Uterus (tissue), 3 donors: ENCODE measurements at regions not wholly inside any gene's neighbourhood (a gene's known extent, or its start where the extent isn't known, plus 50 kb on each side); places are given as distances from the start of the nearest gene placed in this dataset.

ENCODE experiments used
- DNase-seq, 2 donors: peaks; one replicate each; pipeline ENCODE4 v3.0.0-alpha.2; 2019 to 2020
- H3K27ac ChIP-seq, 2 donors: fragments of 200-600 bp; sonication (generic); 1 replicate in 1 of 2; 2 replicates in 1 of 2; pipeline ENCODE4 v1.5.1; 2016 to 2018
- H3K27me3 ChIP-seq, 2 donors: fragments of 200-600 bp; sonication (generic); one replicate each; pipeline ENCODE4 v1.5.1; 2018 to 2019; ENCODE audit warnings: control low read depth in 1 of 2
- H3K36me3 ChIP-seq, 2 donors: fragments of 200-600 bp; sonication (generic); one replicate each; pipeline ENCODE4 v1.5.1; 2019; ENCODE audit warnings: control low read depth in 1 of 2
- H3K4me1 ChIP-seq, 2 donors: fragments of 200-600 bp; sonication (generic); one replicate each; pipeline ENCODE4 v1.5.1; 2018 to 2019; ENCODE audit warnings: control low read depth in 1 of 2
- H3K4me3 ChIP-seq, 2 donors: fragments of 200-600 bp; sonication (generic); 1 replicate in 1 of 2; 2 replicates in 1 of 2; pipeline ENCODE4 v1.5.1; 2018 to 2019; ENCODE audit warnings: mild to moderate bottlenecking in 1 of 2
- H3K9me3 ChIP-seq, 2 donors: fragments of 200-600 bp; sonication (generic); one replicate each; pipeline ENCODE4 v1.5.1; 2019; ENCODE audit warnings: control low read depth in 1 of 2
- POLR2A ChIP-seq, 2 donors: fragments of 450-650 bp; IDR thresholded peaks; one replicate each; pipeline ENCODE4 v1.6.1; 2016; ENCODE audit warnings: antibody characterized with exemption in 2 of 2, mild to moderate bottlenecking in 1 of 2, moderate library complexity in 1 of 2
- intact Hi-C: fragments of 100-400 bp; cut with DNase I; formaldehyde crosslinking; loops from one replicate; pipeline ENCODE4 v1.15.1; 2023; ENCODE audit warnings: low total_unique reads
- TF ChIP-seq, protein P1 (sequence below), 4 experiments: fragments of 200-600 bp in 2 of 4; fragments of 450-650 bp in 2 of 4; sonication (generic) in 2 of 4; IDR thresholded peaks; one replicate each; pipeline ENCODE4 v1.5.1; 2016 to 2019; ENCODE audit warnings: antibody characterized with exemption in 4 of 4, mild to moderate bottlenecking in 2 of 4, moderate library complexity in 1 of 4
- donor health status: DM: yes; HTN: yes; CAD: no.

DNA sequence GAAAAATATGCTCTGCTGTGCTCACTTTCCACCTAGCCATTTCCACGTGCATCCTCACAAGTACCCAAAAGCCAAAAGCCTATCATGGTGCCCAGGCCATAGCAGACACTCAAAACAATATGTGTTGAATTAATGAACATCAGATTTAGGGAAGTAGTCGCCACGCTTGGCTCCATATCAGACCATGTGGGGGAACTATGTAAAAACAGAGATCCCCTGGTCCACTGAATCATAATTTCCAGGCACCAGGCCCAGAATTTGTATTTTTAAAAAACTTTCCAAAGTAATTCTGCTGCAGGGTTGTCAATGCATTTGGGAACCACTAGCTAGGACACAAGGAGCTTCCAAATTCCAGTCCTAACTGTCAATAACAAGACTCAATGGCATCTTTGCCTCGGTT is 77.3 kb downstream of the CNTN3 start:
- no peak for TF ChIP-seq POLR2A (IDR thresholded peaks at IDR 0.05)
- TF ChIP-seq, protein P1, sequence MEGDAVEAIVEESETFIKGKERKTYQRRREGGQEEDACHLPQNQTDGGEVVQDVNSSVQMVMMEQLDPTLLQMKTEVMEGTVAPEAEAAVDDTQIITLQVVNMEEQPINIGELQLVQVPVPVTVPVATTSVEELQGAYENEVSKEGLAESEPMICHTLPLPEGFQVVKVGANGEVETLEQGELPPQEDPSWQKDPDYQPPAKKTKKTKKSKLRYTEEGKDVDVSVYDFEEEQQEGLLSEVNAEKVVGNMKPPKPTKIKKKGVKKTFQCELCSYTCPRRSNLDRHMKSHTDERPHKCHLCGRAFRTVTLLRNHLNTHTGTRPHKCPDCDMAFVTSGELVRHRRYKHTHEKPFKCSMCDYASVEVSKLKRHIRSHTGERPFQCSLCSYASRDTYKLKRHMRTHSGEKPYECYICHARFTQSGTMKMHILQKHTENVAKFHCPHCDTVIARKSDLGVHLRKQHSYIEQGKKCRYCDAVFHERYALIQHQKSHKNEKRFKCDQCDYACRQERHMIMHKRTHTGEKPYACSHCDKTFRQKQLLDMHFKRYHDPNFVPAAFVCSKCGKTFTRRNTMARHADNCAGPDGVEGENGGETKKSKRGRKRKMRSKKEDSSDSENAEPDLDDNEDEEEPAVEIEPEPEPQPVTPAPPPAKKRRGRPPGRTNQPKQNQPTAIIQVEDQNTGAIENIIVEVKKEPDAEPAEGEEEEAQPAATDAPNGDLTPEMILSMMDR (IDR thresholded peaks at IDR 0.05), result no peak
- H3K9me3 ChIP-seq, result no peaks in the 10 kb centered on the region
- no peaks in the 10 kb centered on the region for H3K4me1 ChIP-seq
- no peak overlapping the region for H3K27ac ChIP-seq
- no peak overlapping the region for H3K4me3 ChIP-seq
- no peaks in the 10 kb centered on the region for H3K27me3 ChIP-seq
- no peak for DNase-seq
- intact Hi-C loops, result no loop called here
- H3K36me3 ChIP-seq, result no peaks in the 10 kb centered on the region

DNA sequence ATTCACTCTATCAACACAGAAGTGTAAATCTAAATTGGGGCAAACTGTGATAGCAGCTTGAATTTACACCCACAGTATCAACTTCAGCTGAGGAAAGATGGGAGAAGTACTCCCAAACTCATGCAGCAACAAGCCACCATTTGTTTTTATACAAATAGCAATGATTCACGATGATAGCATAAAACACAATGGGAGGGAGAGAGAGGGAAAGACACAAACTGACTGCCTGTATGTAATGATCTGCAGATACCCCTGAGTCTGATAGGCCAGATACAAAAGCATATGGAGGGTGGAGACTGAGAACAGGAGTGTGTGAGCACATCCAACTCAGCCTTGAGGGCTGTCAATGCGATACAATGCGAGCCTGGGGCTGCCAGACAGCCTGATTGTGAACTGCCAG is 79.2 kb downstream of the CNTN3 start:
- Histone ChIP-seq H3K27me3 (no peaks in the 10 kb centered on the region), H3K36me3 (no peaks in the 10 kb centered on the region), H3K9me3 (no peaks in the 10 kb centered on the region), H3K4me3 (no peak overlapping the region), H3K4me1 (no peaks in the 10 kb centered on the region), H3K27ac (no peak overlapping the region)
- intact Hi-C loops, result no loop called here
- no peak for TF ChIP-seq POLR2A (IDR thresholded peaks at IDR 0.05)
- DNase-seq, result no peak

DNA sequence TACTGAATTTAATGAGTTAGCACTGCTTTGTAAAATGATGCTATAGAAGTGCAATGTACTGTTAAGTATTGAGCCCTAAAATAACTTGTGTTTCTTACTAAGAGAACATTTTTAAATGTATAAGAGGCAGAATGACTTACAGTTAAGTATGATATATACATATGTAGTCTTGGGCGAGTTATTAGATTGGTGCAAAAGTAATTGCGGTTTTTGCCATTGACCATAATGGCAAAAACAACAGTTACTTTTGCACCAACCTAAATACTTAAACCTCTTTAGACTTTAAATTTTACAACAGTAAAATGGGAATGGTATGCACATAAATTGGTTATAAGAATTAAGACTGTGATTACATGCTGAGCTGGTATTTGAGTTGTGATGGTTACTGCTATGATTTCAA is 79.8 kb downstream of the CNTN3 start:
- H3K27ac ChIP-seq, result no peak overlapping the region
- no peak for DNase-seq
- no peaks in the 10 kb centered on the region for H3K36me3 ChIP-seq
- no peaks in the 10 kb centered on the region for H3K4me1 ChIP-seq
- no peaks in the 10 kb centered on the region for H3K27me3 ChIP-seq
- TF ChIP-seq, protein P1 (IDR thresholded peaks at IDR 0.05), result no peak
- no peak for TF ChIP-seq POLR2A (IDR thresholded peaks at IDR 0.05)
- intact Hi-C loops, result no loop called here
- H3K9me3 ChIP-seq, result no peaks in the 10 kb centered on the region
- no peak overlapping the region for H3K4me3 ChIP-seq

DNA sequence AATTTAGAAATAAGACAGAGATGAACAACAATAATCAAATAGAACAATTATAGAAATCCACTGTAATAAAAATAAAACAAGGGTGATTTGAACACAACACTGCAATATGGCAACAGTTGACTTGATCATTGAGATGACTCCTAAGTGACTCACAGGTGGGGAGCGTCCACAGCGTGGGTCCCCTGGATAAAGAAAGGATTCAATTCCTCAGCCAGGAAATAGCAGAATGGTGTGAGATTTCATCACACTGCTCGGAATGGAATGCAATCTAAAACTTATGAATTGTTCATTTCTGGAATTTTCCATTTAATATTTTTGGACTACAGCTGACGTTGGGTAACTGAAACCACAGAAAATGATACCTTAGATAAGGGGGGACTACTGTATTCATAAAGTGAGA is 82.0 kb downstream of the CNTN3 start:
- Histone ChIP-seq H3K4me3 (no peak overlapping the region), H3K9me3 (no peaks in the 10 kb centered on the region), H3K4me1 (no peaks in the 10 kb centered on the region), H3K27me3 (no peaks in the 10 kb centered on the region), H3K36me3 (no peaks in the 10 kb centered on the region), H3K27ac (no peak overlapping the region)
- intact Hi-C loops, result no loop called here
- TF ChIP-seq POLR2A (IDR thresholded peaks at IDR 0.05), result no peak
- TF ChIP-seq, protein P1 (IDR thresholded peaks at IDR 0.05), result no peak
- DNase-seq, result no peak

DNA sequence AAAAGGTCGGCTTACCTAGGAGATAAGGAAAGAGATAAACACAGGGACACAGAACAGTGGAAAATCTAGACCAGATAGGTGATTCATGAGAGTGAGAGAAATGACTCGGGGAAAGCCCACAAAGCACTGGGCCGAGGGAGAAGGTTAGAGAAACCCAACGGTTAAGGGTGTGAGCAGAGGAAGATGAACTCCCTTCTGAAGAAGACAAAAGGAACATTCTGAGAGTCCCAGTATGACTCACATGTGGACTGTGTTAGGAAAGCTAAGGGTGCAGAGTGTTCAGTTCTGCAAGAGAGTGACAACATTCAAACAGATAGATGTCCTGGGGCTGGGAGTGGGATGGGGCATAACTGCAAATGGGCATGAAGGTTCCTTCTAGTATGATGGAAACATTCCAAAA is 83.0 kb downstream of the CNTN3 start:
- no peak for TF ChIP-seq POLR2A (IDR thresholded peaks at IDR 0.05)
- TF ChIP-seq, protein P1 (IDR thresholded peaks at IDR 0.05), result no peak
- Histone ChIP-seq H3K4me3 (no peak overlapping the region), H3K27ac (no peak overlapping the region), H3K4me1 (no peaks in the 10 kb centered on the region), H3K36me3 (no peaks in the 10 kb centered on the region), H3K27me3 (no peaks in the 10 kb centered on the region), H3K9me3 (no peaks in the 10 kb centered on the region)
- intact Hi-C loops, result no loop called here
- no peak for DNase-seq

DNA sequence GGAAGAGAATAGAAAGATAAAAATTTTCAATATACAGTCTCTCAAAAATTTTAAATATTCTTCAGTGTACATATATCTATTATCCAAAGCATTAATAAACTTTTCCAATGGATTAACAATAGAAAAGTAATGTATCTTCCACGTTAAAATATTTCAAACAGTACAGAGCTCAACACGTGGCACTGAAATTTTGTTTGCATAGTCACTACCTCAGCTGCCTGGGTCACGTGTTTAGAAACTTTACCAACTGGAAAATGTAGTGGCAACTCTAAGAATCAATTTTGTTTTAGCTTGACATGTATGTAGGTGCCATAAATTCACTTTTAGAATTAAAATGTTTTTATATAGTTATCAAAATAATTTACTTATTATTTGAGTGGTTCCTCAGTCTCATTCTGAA is 85.3 kb downstream of the CNTN3 start:
- no peaks in the 10 kb centered on the region for H3K27me3 ChIP-seq
- no peak for DNase-seq
- no peaks in the 10 kb centered on the region for H3K4me1 ChIP-seq
- H3K9me3 ChIP-seq, result no peaks in the 10 kb centered on the region
- H3K36me3 ChIP-seq, result no peaks in the 10 kb centered on the region
- TF ChIP-seq, protein P1 (IDR thresholded peaks at IDR 0.05), result no peak
- TF ChIP-seq POLR2A (IDR thresholded peaks at IDR 0.05), result no peak
- intact Hi-C loops, result no loop called here
- no peak overlapping the region for H3K4me3 ChIP-seq
- H3K27ac ChIP-seq, result no peak overlapping the region
